Stimulated activated CD8-positive, alpha-beta memory T cell treated with anti-CD3 and anti-CD28 coated beads, Interleukin-4, amount 100 ng/mL, for 1 hour (primary cell): ENCODE measurements at regions not wholly inside any gene's neighbourhood (a gene's known extent, or its start where the extent isn't known, plus 50 kb on each side); places are given as distances from the start of the nearest gene placed in this dataset.
"Not testable (repeated sequence)": the region's sequence is repeated elsewhere in the genome, so short reads cannot be mapped to it uniquely, and the experiment has no call there.

Experiments
- DNase-seq, 2 donors: peaks; one replicate each; pipeline ENCODE4 v3.0.0-alpha.2; 2020; ENCODE audit warnings: low read depth in 2 of 2, low spot score in 1 of 2

DNA sequence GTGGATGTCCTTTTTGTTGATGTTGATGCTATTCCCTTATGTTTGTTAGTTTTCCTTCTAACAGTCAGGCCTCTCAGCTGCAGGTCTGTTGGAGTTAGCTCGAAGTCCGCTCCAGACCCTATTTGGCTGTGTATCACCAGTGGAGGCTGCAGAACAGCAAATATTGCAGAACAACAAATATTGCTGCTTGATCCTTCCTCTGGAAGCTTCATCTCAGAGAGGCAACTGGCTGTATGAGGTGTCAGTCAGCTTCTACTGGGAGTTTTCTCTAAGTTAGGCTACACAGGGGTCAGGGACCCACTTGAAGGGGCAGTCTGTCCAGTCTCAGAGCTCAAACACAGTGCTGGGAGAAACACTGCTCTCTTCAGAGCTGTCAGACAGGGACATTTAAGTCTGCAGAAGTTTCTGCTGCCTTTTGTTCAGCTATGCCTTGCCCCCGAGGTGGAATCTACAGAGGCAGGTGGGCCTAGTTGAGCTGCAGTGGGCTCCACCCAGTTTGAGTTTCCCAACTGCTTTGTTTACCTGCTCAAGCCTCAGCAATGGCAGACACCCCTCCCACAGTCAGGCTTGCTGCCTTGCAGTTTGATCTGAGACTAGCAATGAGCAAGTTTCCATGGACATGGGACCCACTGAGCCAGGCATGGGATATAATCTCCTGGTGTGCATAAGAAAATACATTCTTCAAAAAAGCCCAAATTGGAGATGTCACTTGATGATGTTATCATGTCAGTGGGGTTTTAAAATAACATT, 99.5 kb downstream of the KDM5D start:
- no peak for DNase-seq

DNA sequence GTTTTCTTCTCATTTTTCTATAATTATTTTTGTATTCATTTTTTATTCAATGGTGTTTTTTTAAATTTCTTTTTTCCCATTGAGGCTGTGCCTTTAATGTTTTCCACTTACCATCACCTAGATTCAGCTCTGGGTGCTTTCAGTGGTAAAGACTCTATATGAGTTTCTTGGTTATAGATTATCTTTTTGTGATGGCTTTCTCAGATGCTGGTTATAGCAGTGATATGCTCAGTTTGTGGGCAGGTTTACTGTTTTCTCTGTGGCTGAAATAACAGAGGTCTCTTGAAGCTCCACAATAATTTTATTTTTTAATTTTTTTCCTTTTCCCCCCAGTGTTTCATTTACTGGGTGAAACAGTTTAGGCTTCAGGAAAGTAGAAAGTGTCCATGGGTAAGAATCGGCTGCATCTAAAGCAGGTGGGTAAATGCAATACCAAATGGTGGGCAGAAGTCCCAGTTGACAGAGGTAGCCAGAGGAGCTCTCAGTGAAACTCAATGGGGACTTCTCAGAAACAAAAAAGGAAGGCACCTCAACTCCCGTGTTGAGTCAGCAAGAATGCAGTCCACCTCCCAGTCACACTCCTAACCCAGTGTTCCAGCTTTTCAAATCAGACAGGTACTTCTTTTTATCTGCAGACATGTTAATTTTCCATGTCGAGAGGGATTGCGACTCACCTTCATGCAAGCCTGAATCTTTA, 106.7 kb downstream of the KDM5D start:
- no peak for DNase-seq

DNA sequence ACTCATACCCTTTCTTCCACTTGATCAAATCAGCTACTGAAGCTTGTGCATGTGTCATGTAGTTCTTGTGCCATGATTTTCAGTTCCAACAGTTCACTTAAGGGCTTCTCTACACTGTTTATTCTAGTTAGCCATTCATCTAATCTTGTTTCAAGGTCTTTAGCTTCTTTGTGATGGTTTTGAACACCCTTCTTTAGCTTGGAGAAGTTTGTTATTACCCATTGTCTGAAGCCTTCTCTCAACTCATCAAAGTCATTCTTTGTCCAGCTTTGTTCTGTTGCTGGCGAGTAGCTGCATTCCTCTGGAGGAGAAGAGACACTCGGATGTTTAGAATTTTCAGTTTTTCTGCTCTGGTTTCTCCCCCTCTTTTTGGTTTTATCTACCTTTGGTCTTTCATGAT, 115.6 kb downstream of the KDM5D start:
- no peak for DNase-seq

DNA sequence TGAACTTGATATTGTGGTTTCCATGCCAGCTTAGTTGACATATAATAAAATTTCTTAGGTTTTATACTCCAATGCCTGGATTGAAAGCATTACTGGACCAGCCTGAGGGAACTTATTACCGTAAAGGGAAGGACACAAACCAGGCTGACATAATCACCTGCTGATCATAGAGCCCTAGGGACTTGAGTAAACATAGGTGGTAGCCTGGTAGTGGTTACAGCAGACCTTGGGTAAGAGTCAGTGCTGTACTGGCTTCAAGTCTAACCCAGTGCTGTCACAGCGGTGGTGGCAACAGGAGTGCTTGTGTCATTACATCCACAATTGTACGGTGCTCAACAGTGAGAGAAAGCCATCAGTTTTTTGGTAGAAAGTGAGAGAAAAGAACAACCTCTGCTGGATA, 122.1 kb downstream of the KDM5D start:
- no peak for DNase-seq

DNA sequence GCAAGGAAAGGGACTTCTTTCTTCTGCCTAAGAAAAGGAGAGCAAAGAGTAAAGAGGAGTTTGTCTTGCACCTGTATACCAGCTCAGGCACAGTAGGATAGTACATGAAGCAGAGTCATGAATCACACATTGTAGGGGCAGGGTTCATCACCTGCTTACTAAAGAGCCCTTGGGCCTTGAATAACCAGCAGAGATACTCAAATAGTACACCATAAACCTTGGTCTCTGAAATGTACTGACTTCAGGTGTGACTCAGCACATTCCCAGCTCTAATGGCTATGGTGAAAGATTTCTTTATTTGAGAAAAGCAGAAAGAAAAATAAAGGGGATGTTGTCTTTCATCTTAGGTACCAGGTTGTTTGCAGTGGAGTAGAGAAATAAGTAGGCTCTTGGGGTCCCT, 122.8 kb downstream of the KDM5D start:
- no peak for DNase-seq

DNA sequence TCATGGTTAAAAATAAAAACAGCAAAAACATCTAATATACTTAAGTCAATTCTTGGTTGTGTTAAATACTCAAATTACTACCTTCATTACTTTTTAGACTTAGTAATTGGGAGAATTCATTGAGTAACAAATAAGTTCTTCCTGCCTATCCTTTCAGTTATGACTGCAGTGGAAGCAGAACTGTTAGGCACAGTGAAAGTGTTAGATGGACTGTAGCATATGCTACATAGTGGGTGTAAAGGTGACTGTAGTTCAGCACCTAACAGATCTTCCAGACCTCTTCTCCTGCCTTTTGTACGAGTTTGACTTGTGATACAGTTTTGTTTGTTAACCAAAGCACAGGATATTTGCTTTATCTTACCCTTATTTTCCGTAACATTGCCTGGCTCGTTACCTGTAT, 143.4 kb downstream of the KDM5D start:
- DNase-seq = no peak

DNA sequence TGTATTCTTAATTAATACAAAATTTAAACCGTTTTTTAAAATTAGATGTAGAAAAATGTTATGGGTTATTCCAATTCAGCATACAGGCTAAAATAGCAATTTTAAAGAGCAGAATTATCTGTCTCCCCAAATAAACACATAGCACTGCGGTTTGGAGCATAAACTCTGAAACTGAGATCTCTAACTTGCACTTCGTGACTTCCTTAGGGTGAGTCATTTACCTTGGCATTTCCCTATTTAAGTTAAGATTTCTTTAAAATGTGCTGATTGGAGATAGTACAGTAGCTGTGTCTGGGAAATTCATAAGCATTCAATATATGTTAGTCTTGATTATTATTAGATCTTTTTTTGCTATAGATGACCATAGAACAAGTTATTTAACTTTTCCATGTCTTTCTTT, 143.8 kb downstream of the KDM5D start:
- no peak for DNase-seq

DNA sequence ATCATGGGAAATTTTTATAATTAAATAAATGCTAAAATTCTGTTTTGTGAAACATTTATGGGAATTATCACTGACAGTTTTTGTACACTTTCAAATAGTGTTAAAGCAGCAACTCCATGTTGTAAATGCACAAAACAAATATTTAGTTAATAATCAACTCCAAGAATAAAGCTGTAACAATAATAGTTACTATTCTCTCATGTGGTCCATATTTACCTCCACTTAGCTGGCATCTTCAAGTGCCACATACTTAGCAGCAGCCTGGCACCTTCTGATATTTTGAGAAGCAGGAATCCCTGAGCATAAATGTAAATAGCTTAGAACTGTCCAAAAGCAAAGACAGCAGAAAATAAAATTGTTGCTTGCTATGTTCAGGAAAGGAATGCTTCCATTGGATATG, 154.3 kb downstream of the KDM5D start:
- DNase-seq = no peak

DNA sequence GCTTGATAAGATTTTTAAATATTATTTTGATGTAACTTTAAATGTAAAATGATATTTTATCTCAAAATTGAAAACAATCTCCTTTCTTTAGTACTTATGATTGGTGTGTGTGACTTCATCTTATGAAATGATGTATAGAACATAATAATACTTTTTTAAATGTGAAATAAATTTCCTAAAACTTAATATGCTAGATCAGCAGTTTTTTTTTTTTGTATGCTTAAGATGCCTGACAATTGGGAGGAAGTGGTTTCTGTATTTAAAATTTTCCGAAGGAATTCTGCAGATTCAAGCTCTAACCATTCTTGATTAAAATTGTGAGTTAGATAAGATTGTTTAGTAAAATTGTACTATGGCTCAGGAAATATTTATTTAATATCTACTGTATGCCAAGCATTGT, 154.9 kb downstream of the KDM5D start:
- DNase-seq = no peak

DNA sequence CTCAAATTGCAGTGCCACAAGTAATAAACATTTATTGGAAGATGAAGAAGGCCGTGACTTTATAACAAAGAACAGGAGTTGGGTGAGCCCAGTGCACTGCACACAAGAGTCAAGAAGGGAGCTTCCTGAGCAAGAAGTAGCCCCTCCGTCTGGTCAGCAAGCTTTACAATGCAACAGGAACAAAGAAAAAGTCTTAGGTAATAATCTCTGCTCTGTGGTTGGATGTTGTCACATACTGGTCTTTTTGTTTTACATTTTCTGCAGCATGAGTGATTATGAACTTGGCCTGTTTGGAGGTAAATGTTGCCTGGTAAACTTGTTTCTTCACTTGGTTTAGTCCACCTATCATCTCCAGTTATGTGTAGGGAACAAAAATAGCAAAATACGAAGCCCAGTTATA, 157.2 kb downstream of the KDM5D start:
- no peak for DNase-seq

DNA sequence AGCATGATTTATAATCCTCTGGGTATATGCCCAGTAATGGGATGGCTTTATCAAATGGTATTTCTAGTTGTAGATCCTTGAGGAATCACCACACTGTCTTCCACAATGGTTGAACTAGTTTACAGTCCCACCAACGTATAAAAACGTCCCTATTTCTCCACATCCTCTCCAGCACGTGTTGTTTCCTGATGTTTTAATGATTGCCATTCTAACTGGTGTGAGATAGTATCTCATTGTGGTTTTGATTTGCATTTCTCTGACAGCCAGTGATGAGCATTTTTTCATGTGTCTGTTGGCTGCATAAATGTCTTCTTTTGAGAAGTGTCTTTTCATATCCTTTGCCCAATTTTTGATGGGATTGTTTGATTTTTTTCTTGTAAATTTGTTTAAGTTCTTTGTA, 163.5 kb downstream of the KDM5D start:
- not testable (repeated sequence) for DNase-seq

DNA sequence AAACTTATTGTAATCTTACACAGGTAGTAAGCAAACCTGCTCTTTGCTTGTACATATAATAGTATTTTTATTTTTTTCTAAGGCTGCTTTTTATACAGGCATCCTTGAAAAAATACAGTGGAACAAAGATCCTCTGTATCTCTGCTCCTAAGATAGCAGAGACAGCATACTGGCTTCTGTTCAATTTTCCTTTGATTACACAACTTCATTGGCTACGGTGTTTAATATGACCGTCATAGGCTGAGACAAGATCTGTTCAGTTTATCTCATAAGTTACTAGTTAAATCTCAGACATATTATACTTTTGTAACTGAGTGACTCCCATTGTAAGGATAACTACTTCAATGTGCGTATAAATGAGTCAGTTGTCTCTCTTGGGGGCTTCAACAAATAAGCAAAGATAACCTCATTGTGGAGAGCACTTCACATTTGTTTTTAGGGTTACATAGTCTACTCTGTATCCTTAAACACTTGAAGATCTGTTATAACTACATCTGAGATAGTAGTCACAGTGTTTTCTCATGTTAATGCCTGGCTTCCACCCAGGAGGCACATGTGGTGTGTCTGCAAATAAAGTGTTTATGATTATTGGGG, 166.1 kb downstream of the KDM5D start:
- DNase-seq = no peak

DNA sequence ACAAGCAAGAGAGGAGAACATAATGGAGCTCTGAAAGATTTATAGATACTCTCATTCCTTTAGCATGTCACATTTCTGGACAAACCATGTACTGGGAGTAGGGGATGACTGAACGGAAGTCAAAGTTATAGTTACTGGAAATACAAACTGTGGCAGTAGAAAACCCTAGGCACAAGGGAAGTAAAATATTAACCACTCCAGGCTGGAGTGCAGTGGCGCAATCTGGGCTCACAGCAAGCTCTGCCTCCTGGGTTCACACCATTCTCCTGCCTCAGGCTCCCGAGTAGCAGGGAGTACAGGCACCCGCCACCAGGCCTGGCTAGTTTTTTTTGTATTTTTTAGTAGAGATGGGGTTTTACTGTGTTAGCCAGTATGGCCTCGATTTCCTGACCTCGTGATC, 167.3 kb downstream of the KDM5D start:
- no peak for DNase-seq

DNA sequence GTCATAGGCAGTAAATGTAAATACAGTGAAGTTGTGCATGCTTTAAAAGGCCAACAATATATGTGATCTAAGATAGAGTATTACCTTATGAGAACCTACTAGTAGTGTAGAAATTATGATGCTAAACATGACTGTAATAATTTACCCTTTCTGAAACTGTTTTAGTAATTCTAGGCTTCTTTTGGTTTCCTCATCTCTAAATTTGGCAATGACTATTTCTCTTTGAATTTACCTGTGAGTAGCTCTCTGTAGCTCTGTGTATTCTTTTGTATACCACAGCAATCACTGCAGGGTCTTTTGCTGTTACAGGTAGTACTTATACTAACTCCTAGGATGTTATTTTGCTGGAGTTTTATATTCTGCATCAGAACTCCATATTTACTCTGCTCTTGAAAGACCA, 169.6 kb downstream of the KDM5D start:
- DNase-seq = no peak

DNA sequence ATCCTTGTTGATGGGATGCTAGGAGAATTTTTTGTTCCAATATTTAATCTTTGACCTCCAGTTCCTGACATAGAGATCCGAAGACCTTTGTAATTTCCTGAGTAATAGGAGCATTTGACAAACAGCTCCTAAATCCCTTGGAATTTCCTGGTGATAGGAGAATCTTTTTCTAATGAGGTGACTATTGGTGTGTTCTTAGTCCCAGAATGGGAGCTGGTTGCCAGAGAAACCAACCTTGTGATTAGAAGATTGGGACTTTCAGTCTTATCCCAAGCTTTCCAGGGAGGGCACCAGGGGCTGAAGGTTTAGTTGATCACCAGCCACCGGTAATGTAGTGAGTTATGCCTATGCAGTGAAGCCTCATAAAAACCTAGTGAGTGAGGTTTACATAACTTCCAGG, 170.9 kb downstream of the KDM5D start:
- DNase-seq = no peak

DNA sequence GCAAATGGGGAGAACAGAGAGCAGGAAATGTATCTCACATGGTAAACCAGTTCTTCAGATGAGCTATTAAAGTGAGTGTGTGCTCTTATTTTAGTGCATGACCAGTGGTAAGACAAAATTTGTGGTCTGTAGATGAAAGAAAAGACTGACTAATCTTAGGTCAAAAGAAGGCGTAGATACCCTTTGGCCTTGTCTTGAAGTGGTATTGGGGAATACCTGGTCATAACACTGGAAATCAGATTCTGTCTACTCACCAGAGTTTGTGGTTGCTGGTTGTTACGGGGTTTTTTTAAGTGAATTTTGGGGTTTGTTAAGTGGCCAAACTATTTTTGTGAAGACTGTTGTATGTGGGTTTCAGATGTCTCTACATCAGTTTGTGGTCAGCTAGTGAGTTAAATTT, 173.5 kb downstream of the KDM5D start:
- DNase-seq = no peak

DNA sequence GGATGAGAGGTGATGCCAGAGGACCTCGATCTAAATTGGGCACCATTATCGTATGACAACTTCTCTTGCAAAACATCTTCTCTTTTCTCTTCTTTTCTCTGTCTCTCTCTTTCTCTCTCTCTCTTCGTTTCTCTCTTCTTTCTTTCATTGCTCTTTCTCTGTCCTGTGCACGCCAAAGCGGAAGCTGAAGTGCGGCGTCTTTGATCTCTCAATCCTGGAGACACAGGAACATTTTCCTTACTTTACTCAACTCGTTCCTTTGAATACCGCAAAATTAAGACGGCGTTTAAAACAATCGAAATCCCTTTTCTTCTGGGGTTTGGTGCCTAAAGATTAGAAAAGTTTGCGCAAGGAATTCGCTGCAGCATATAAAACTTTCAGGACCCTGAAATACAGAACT, 176.6 kb downstream of the KDM5D start:
- DNase-seq = no peak

DNA sequence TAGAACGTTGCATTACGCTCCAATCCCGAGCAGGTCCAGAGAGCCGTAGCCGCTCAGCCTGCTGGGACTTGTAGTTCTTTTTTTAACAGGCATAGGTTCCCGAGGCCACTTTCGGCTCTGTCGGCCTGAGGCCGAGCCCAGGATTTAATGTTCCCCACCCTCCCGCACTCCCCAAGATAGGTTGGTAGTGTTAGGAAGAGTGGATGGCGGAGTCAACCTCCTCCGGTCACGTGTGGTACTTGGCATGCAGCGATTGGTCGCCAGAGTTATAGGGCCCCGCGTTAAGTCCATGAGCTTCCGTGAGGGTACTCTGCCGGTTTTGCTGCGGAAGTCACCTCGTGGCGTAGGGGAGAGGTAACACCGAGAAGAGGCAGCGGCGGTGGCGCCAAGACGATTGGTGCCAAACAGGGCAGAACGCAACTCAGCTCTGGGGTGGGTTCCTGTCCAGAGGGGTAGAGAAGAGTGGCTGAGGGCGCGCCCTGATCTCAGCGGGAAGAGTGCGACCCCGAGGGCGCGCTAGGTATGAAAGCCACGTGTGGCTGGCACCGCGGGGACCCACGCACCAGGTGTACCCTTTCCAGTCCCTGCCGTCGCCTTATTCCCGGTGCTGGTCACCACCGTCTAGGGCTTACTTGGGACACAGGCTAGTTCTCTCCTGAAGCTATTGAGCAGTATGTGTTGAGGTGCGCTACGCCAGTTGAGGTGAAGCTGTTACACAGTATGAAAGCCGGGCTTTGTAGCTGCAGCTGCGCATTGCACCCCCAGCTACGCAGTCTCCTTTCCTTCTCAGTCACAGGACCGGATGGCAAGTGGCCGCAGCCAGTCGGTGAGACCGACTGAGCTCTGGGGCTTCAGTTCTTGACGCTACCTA, 177.2 kb downstream of the KDM5D start:
- peak in 1 of 2 donors; percentile 61 for DNase-seq

DNA sequence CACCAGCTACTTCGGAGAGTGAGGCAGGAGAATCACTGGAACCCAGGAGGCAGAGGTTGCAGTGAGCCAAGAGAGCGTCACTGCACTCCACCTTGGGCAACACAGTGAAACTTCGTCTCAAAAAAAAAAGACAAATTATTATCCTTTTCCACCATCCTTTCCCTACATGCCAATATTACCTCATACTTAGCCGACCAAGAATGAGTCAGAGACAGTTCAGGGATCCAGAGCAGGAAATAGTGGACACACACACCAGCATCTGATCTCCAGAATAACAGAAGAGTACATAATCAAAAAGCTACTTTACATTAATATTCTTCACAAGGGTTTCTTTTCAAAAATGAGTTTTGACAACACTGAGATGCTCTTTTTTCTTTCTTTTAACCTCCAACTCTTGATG, 185.4 kb downstream of the KDM5D start:
- DNase-seq = no peak

DNA sequence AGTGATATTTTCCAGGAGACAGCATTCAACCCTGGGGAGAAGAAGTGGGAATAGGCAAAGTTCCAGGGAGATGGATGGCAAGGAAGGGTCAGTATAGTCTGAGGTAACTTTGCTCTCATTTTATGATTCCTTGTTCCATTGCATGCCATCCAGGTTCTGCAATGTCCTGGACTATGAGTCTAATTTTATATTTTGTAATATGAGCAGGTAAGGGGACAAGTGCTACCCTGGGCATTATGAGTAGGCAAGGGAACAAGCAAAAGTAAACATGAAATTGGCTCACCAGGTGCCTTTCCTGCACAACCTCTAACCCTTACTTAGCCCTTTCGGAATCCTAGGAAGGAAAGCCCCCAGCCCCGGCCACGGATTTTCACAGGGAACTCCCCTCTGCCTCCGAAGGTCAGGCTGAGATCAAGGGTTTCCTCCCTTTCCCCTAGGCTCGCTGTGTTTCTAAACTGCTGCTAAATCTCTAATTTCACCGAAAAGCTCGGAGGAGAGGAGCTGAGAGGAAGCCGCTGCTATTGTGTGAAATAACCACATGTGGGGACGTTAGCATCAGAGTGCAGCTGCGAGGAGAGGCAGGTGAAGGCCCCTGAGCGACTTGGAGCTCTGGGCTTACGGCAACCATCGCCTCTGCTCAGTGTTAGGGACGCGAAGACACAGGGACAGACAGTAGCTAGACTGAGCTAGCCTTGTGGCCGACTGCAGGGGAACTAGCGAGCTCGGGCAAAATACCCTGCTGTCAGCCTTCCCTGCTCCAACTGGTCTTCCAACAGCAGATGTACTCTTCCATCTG, 194.7 kb downstream of the KDM5D start:
- DNase-seq = no peak
